ENCODE measurements at regions not wholly inside any gene's neighbourhood (a gene's known extent, or its start where the extent isn't known, plus 50 kb on each side); places are given as distances from the start of the nearest gene placed in this dataset.

- ATAC-seq (no peak), DNase-seq (ENCODE audit: missing footprints) (no peak)
- intact Hi-C loops (cut with DNase I) = no loop called here
These were observed 56.9 kb downstream of the SLITRK6 start for GRCh38 chr13:85742355-85742754.

GRCh38 chr13:85741017-85741416, 58.2 kb downstream of the SLITRK6 start:
- ATAC-seq (no peak), DNase-seq (ENCODE audit: missing footprints) (no peak)
- intact Hi-C loops (cut with DNase I) = no loop called here

GRCh38 chr13:85738696-85739320, 60.4 kb downstream of the SLITRK6 start:
- ATAC-seq (no peak), DNase-seq (ENCODE audit: missing footprints) (no peak)
- intact Hi-C loops (cut with DNase I) = no loop called here

GRCh38 chr13:85737952-85738351, 61.3 kb downstream of the SLITRK6 start:
- no peak for DNase-seq (ENCODE audit: missing footprints)
- intact Hi-C loops (cut with DNase I) = no loop called here
- no peak for ATAC-seq

GRCh38 chr13:85729296-85729695, 69.9 kb downstream of the SLITRK6 start:
- no peak for DNase-seq (ENCODE audit: missing footprints)
- no peak for ATAC-seq

GRCh38 chr13:85728811-85729210, 70.4 kb downstream of the SLITRK6 start:
- no peak for DNase-seq (ENCODE audit: missing footprints)
- no peak for ATAC-seq
- intact Hi-C loops (cut with DNase I) = no loop called here

More at GRCh38 chr13:85729296-85729695, 69.9 kb downstream of the SLITRK6 start:
- intact Hi-C loops (cut with DNase I) = no loop called here

GRCh38 chr13:85725433-85725832, 73.8 kb downstream of the SLITRK6 start:
- intact Hi-C loops (cut with DNase I) = no loop called here
- no peak for DNase-seq (ENCODE audit: missing footprints)
- ATAC-seq = no peak

GRCh38 chr13:85724546-85725432, 74.4 kb downstream of the SLITRK6 start:
- DNase-seq (ENCODE audit: missing footprints) (no peak), ATAC-seq (no peak)
- intact Hi-C loops (cut with DNase I) = no loop called here

GRCh38 chr13:85719749-85720148, 79.5 kb downstream of the SLITRK6 start:
- DNase-seq (ENCODE audit: missing footprints) = no peak
- intact Hi-C loops (cut with DNase I) = no loop called here
- ATAC-seq = no peak

- intact Hi-C loops (cut with DNase I) = no loop called here
- DNase-seq (ENCODE audit: missing footprints) (no peak), ATAC-seq (no peak)
These were observed 81.3 kb downstream of the SLITRK6 start for GRCh38 chr13:85717921-85718320.

- intact Hi-C loops (cut with DNase I) = no loop called here
- no peak for DNase-seq (ENCODE audit: missing footprints)
- no peak for ATAC-seq
These were observed 88.7 kb downstream of the SLITRK6 start for GRCh38 chr13:85710545-85710944.

- ATAC-seq = no peak
- intact Hi-C loops (cut with DNase I) = no loop called here
- DNase-seq (ENCODE audit: missing footprints) = no peak
These were observed 89.5 kb downstream of the SLITRK6 start for GRCh38 chr13:85709721-85710120.

GRCh38 chr13:85709072-85709471, 90.1 kb downstream of the SLITRK6 start:
- DNase-seq (ENCODE audit: missing footprints) (no peak), ATAC-seq (no peak)
- intact Hi-C loops (cut with DNase I) = no loop called here

GRCh38 chr13:85700906-85701305, 98.3 kb downstream of the SLITRK6 start:
- ATAC-seq (no peak), DNase-seq (ENCODE audit: missing footprints) (no peak)
- intact Hi-C loops (cut with DNase I) = no loop called here

- no peak for ATAC-seq
- intact Hi-C loops (cut with DNase I) = no loop called here
- DNase-seq (ENCODE audit: missing footprints) = no peak
These were observed 101.0 kb downstream of the SLITRK6 start for GRCh38 chr13:85698256-85698655.

- intact Hi-C loops (cut with DNase I) = no loop called here
- ATAC-seq (no peak), DNase-seq (ENCODE audit: missing footprints) (no peak)
These were observed 104.2 kb downstream of the SLITRK6 start for GRCh38 chr13:85694992-85695391.

GRCh38 chr13:85693889-85694511, 105.2 kb downstream of the SLITRK6 start:
- intact Hi-C loops (cut with DNase I) = no loop called here
- ATAC-seq (no peak), DNase-seq (ENCODE audit: missing footprints) (no peak)

GRCh38 chr13:85690368-85690767, 108.9 kb downstream of the SLITRK6 start:
- no peak for DNase-seq (ENCODE audit: missing footprints)
- no peak for ATAC-seq
- intact Hi-C loops (cut with DNase I) = no loop called here

GRCh38 chr13:85685436-85685835, 113.8 kb downstream of the SLITRK6 start:
- DNase-seq (ENCODE audit: missing footprints) = no peak
- no peak for ATAC-seq
- intact Hi-C loops (cut with DNase I) = no loop called here

All from Right ventricle myocardium inferior (tissue), 1 donor.